ENCODE measurements at regions not wholly inside any gene's neighbourhood (a gene's known extent, or its start where the extent isn't known, plus 50 kb on each side); places are given as distances from the start of the nearest gene placed in this dataset.

DNA sequence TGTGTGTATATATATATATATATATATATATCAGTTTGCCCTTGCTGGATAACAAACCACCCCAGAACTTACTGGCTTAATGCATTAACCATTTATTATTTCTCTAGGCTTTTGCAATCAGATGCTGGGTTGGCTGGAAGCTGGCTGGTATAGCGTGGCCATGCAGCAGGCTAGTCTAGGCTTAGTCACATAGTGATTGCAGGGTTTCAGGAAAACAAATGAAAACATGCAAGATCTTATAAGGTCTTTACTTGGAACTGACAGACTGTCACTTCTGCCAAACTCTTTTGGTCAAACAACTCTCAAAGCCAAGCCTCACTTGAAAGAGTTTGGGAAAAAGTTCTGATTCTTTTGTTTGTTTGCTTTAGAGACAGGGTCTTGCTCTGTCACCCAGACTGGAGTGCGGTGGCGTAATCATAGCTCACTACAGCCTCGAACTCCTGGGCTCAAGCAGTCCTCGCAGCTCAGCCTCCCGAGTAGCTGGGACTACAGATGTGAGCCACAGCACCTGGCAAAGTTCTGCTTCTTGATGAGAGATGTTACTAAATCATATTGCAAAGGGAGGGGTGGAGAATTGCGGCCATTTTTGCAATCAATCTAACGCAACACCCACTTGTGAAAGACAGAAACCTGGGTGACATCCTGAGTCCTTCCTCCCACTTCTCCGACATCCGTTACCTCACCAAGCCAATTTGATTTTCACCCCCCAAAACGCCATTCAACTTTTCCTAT is 58.7 kb upstream of the SMOX start:
- Histone ChIP-seq H3K9me3 (ENCODE audit: control insufficient read depth, insufficient read depth, low read depth, low read length) (no peaks in the 10 kb centered on the region), H3K36me3 (ENCODE audit: control insufficient read depth in 2 of 2, insufficient read depth in 1 of 2, low read length in 2 of 2) (no peaks in the 10 kb centered on the region), H3K4me3 (ENCODE audit: low read depth, low read length) (no peak overlapping the region), H3K27ac (ENCODE audit: extremely low read depth, low read depth, low read length) (no peak overlapping the region), H3K4me1 (ENCODE audit: control insufficient read depth, insufficient read depth, low read length) (peaks cover 4% of the 10 kb centered on the region; the same call in 1 of the 2 replicates)
- ChIA-PET POLR2A (interaction anchor here (0.5 kb wide), 1 partner anchor 75 kb away, joined by 4 read pairs; no protein-coding TSS in a partner anchor), CTCF (interaction anchor here (0.5 to 0.6 kb wide), 3 partner anchors 74 to 416 kb away, joined by 3 read pairs; no protein-coding TSS in a partner anchor)
- TF ChIP-seq, protein P1, sequence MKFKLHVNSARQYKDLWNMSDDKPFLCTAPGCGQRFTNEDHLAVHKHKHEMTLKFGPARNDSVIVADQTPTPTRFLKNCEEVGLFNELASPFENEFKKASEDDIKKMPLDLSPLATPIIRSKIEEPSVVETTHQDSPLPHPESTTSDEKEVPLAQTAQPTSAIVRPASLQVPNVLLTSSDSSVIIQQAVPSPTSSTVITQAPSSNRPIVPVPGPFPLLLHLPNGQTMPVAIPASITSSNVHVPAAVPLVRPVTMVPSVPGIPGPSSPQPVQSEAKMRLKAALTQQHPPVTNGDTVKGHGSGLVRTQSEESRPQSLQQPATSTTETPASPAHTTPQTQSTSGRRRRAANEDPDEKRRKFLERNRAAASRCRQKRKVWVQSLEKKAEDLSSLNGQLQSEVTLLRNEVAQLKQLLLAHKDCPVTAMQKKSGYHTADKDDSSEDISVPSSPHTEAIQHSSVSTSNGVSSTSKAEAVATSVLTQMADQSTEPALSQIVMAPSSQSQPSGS (tag by site-specific recombination; IDR thresholded peaks at IDR 0.05; ENCODE audit: low read depth), result no peak
- TF ChIP-seq, protein P2, sequence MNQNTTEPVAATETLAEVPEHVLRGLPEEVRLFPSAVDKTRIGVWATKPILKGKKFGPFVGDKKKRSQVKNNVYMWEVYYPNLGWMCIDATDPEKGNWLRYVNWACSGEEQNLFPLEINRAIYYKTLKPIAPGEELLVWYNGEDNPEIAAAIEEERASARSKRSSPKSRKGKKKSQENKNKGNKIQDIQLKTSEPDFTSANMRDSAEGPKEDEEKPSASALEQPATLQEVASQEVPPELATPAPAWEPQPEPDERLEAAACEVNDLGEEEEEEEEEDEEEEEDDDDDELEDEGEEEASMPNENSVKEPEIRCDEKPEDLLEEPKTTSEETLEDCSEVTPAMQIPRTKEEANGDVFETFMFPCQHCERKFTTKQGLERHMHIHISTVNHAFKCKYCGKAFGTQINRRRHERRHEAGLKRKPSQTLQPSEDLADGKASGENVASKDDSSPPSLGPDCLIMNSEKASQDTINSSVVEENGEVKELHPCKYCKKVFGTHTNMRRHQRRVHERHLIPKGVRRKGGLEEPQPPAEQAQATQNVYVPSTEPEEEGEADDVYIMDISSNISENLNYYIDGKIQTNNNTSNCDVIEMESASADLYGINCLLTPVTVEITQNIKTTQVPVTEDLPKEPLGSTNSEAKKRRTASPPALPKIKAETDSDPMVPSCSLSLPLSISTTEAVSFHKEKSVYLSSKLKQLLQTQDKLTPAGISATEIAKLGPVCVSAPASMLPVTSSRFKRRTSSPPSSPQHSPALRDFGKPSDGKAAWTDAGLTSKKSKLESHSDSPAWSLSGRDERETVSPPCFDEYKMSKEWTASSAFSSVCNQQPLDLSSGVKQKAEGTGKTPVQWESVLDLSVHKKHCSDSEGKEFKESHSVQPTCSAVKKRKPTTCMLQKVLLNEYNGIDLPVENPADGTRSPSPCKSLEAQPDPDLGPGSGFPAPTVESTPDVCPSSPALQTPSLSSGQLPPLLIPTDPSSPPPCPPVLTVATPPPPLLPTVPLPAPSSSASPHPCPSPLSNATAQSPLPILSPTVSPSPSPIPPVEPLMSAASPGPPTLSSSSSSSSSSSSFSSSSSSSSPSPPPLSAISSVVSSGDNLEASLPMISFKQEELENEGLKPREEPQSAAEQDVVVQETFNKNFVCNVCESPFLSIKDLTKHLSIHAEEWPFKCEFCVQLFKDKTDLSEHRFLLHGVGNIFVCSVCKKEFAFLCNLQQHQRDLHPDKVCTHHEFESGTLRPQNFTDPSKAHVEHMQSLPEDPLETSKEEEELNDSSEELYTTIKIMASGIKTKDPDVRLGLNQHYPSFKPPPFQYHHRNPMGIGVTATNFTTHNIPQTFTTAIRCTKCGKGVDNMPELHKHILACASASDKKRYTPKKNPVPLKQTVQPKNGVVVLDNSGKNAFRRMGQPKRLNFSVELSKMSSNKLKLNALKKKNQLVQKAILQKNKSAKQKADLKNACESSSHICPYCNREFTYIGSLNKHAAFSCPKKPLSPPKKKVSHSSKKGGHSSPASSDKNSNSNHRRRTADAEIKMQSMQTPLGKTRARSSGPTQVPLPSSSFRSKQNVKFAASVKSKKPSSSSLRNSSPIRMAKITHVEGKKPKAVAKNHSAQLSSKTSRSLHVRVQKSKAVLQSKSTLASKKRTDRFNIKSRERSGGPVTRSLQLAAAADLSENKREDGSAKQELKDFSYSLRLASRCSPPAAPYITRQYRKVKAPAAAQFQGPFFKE (tag by site-specific recombination; IDR thresholded peaks at IDR 0.05; ENCODE audit: borderline replicate concordance), result no peak
- TF ChIP-seq ZFP37 (tag by site-specific recombination; IDR thresholded peaks at IDR 0.05), result no peak
- no peak for TF ChIP-seq ZNF341 (tag by site-specific recombination; IDR thresholded peaks at IDR 0.05; ENCODE audit: low read depth)
- TF ChIP-seq ZNF747 (tag by site-specific recombination; IDR thresholded peaks at IDR 0.05), result no peak
- TF ChIP-seq ZNF239 (tag by site-specific recombination; IDR thresholded peaks at IDR 0.05), result no peak
- TF ChIP-seq ZNF138 (tag by site-specific recombination; IDR thresholded peaks at IDR 0.05; ENCODE audit: borderline replicate concordance), result no peak
- TF ChIP-seq, protein P3, sequence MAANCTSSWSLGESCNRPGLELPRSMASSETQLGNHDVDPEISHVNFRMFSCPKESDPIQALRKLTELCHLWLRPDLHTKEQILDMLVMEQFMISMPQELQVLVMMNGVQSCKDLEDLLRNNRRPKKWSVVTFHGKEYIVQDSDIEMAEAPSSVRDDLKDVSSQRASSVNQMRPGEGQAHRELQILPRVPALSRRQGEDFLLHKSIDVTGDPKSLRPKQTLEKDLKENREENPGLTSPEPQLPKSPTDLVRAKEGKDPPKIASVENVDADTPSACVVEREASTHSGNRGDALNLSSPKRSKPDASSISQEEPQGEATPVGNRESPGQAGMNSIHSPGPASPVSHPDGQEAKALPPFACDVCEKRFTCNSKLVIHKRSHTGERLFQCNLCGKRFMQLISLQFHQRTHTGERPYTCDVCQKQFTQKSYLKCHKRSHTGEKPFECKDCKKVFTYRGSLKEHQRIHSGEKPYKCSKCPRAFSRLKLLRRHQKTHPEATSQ (tag by site-specific recombination; IDR thresholded peaks at IDR 0.05), result no peak
- TF ChIP-seq ZNF624 (tag by site-specific recombination; IDR thresholded peaks at IDR 0.05), result no peak
- TF ChIP-seq ZNF423 (tag by site-specific recombination; IDR thresholded peaks at IDR 0.05), result no peak
- TF ChIP-seq, protein P4, sequence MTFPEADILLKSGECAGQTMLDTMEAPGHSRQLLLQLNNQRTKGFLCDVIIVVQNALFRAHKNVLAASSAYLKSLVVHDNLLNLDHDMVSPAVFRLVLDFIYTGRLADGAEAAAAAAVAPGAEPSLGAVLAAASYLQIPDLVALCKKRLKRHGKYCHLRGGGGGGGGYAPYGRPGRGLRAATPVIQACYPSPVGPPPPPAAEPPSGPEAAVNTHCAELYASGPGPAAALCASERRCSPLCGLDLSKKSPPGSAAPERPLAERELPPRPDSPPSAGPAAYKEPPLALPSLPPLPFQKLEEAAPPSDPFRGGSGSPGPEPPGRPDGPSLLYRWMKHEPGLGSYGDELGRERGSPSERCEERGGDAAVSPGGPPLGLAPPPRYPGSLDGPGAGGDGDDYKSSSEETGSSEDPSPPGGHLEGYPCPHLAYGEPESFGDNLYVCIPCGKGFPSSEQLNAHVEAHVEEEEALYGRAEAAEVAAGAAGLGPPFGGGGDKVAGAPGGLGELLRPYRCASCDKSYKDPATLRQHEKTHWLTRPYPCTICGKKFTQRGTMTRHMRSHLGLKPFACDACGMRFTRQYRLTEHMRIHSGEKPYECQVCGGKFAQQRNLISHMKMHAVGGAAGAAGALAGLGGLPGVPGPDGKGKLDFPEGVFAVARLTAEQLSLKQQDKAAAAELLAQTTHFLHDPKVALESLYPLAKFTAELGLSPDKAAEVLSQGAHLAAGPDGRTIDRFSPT (tag by site-specific recombination; IDR thresholded peaks at IDR 0.05), result no peak
- TF ChIP-seq, protein P5, sequence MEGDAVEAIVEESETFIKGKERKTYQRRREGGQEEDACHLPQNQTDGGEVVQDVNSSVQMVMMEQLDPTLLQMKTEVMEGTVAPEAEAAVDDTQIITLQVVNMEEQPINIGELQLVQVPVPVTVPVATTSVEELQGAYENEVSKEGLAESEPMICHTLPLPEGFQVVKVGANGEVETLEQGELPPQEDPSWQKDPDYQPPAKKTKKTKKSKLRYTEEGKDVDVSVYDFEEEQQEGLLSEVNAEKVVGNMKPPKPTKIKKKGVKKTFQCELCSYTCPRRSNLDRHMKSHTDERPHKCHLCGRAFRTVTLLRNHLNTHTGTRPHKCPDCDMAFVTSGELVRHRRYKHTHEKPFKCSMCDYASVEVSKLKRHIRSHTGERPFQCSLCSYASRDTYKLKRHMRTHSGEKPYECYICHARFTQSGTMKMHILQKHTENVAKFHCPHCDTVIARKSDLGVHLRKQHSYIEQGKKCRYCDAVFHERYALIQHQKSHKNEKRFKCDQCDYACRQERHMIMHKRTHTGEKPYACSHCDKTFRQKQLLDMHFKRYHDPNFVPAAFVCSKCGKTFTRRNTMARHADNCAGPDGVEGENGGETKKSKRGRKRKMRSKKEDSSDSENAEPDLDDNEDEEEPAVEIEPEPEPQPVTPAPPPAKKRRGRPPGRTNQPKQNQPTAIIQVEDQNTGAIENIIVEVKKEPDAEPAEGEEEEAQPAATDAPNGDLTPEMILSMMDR (tag by site-specific recombination; IDR thresholded peaks at IDR 0.05), result no peak
- TF ChIP-seq ZNF311 (tag by site-specific recombination; IDR thresholded peaks at IDR 0.05; ENCODE audit: borderline replicate concordance), result no peak
- TF ChIP-seq ZNF621 (tag by site-specific recombination; IDR thresholded peaks at IDR 0.05), result no peak
- no peak for TF ChIP-seq KLF10 (tag by site-specific recombination; IDR thresholded peaks at IDR 0.05)
- TF ChIP-seq, protein P6, sequence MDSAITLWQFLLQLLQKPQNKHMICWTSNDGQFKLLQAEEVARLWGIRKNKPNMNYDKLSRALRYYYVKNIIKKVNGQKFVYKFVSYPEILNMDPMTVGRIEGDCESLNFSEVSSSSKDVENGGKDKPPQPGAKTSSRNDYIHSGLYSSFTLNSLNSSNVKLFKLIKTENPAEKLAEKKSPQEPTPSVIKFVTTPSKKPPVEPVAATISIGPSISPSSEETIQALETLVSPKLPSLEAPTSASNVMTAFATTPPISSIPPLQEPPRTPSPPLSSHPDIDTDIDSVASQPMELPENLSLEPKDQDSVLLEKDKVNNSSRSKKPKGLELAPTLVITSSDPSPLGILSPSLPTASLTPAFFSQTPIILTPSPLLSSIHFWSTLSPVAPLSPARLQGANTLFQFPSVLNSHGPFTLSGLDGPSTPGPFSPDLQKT (IDR thresholded peaks at IDR 0.05; ENCODE audit: borderline replicate concordance, low read depth, low read length), result no peak
- no peak for TF ChIP-seq ZNF658 (tag by site-specific recombination; IDR thresholded peaks at IDR 0.05)
- TF ChIP-seq HOXA7 (CRISPR knock-in tag; IDR thresholded peaks at IDR 0.05; ENCODE audit: borderline replicate concordance), result no peak
- no peak for TF ChIP-seq OVOL3 (tag by site-specific recombination; IDR thresholded peaks at IDR 0.05)
- TF ChIP-seq ZNF548 (tag by site-specific recombination; IDR thresholded peaks at IDR 0.05), result no peak

Data from HEK293 (cell line).